ENCODE measurements at regions not wholly inside any gene's neighbourhood (a gene's known extent, or its start where the extent isn't known, plus 50 kb on each side); places are given as distances from the start of the nearest gene placed in this dataset.
"Not testable (repeated sequence)": the region's sequence is repeated elsewhere in the genome, so short reads cannot be mapped to it uniquely, and the experiment has no call there.

GRCh38 chr2:154568413-154568812 lies 130.1 kb upstream of the KCNJ3 start:
- H3K4me1 ChIP-seq (ENCODE audit: control insufficient read depth in 1 of 2, insufficient read depth in 2 of 2, low read length in 2 of 2): no peaks in the 10 kb centered on the region
- no peak overlapping the region for H2AFZ ChIP-seq (ENCODE audit: insufficient read depth, low read depth, low read length, poor library complexity, severe bottlenecking)
- no peaks in the 10 kb centered on the region for H4K20me1 ChIP-seq (ENCODE audit: insufficient read depth, low read length)
- H3K36me3 ChIP-seq (replicated peaks in 1 of 2; ENCODE audit: control insufficient read depth in 1 of 2, insufficient read depth in 2 of 2, low read length in 2 of 2): no peaks in the 10 kb centered on the region
- no peak overlapping the region for H3K4me3 Mint-ChIP-seq
- intact Hi-C loops (cut with micrococcal nuclease): no loop called here
- H3K27ac ChIP-seq (ENCODE audit: low read depth in 1 of 2, low read length in 2 of 2): no peak overlapping the region
- TF ChIP-seq CTCF (IDR thresholded peaks at IDR 0.05): no peak
- no peaks in the 10 kb centered on the region for H3K27me3 ChIP-seq (ENCODE audit: control insufficient read depth in 2 of 2, insufficient read depth in 2 of 2, low read length in 2 of 2)
- DNase-seq: no peak
- peaks cover 0 to 4% of the 10 kb centered on the region in 2 donors for H3K9me3 ChIP-seq (replicated peaks in 1 of 2; ENCODE audit: control insufficient read depth in 1 of 2, insufficient read depth in 1 of 2, low read length in 2 of 2)
- no peak overlapping the region for H3K4me3 ChIP-seq (replicated peaks in 1 of 3; ENCODE audit: low read depth in 2 of 3, low read length in 3 of 3)
- H3K9ac ChIP-seq (ENCODE audit: insufficient read depth, low read length, poor library complexity, severe bottlenecking): no peak overlapping the region
- H3K27me3 Mint-ChIP-seq (ENCODE audit: low read depth in 3 of 3): no peaks in the 10 kb centered on the region
- no peaks in the 10 kb centered on the region for H3K4me1 Mint-ChIP-seq
- no peaks in the 10 kb centered on the region for H3K36me3 Mint-ChIP-seq
- H3K9me3 Mint-ChIP-seq: peaks cover 0 to 9% (median 3%) of the 10 kb centered on the region in 7 donors
- no peak overlapping the region for H3K4me2 ChIP-seq (replicated peaks; ENCODE audit: extremely low read depth, low read length, poor library complexity, severe bottlenecking)
- H3K27ac Mint-ChIP-seq: no peak overlapping the region
- no peaks in the 10 kb centered on the region for H3K79me2 ChIP-seq (ENCODE audit: insufficient read depth, low read length)
- WGBS (ENCODE audit: insufficient coverage): 33% methylated on average over 1 of the region's 1 CpG

GRCh38 chr2:154570501-154570900 lies 128.0 kb upstream of the KCNJ3 start:
- no peak for TF ChIP-seq CTCF (IDR thresholded peaks at IDR 0.05)
- no peaks in the 10 kb centered on the region for H3K9me3 ChIP-seq (replicated peaks in 1 of 2; ENCODE audit: control insufficient read depth in 1 of 2, insufficient read depth in 1 of 2, low read length in 2 of 2)
- no peak overlapping the region for H2AFZ ChIP-seq (ENCODE audit: insufficient read depth, low read depth, low read length, poor library complexity, severe bottlenecking)
- 100% methylated on average over 2 of the region's 6 CpGs for WGBS (ENCODE audit: insufficient coverage)
- no peaks in the 10 kb centered on the region for H3K27me3 ChIP-seq (ENCODE audit: control insufficient read depth in 2 of 2, insufficient read depth in 2 of 2, low read length in 2 of 2)
- no peaks in the 10 kb centered on the region for H3K36me3 ChIP-seq (replicated peaks in 1 of 2; ENCODE audit: control insufficient read depth in 1 of 2, insufficient read depth in 2 of 2, low read length in 2 of 2)
- Mint-ChIP-seq H3K4me1 (no peaks in the 10 kb centered on the region), H3K27ac (no peak overlapping the region), H3K36me3 (no peaks in the 10 kb centered on the region), H3K9me3 (peaks cover 0 to 4% (median 1%) of the 10 kb centered on the region in 7 donors), H3K4me3 (no peak overlapping the region), H3K27me3 (ENCODE audit: low read depth in 3 of 3) (no peaks in the 10 kb centered on the region)
- H3K4me3 ChIP-seq (replicated peaks in 1 of 3; ENCODE audit: low read depth in 2 of 3, low read length in 3 of 3): no peak overlapping the region
- intact Hi-C loops (cut with micrococcal nuclease): no loop called here
- H3K9ac ChIP-seq (ENCODE audit: insufficient read depth, low read length, poor library complexity, severe bottlenecking): no peak overlapping the region
- no peaks in the 10 kb centered on the region for H4K20me1 ChIP-seq (ENCODE audit: insufficient read depth, low read length)
- H3K27ac ChIP-seq (ENCODE audit: low read depth in 1 of 2, low read length in 2 of 2): no peak overlapping the region
- DNase-seq: no peak
- no peaks in the 10 kb centered on the region for H3K4me1 ChIP-seq (ENCODE audit: control insufficient read depth in 1 of 2, insufficient read depth in 2 of 2, low read length in 2 of 2)
- H3K79me2 ChIP-seq (ENCODE audit: insufficient read depth, low read length): no peaks in the 10 kb centered on the region
- no peak overlapping the region for H3K4me2 ChIP-seq (replicated peaks; ENCODE audit: extremely low read depth, low read length, poor library complexity, severe bottlenecking)

GRCh38 chr2:154576699-154577098 lies 121.8 kb upstream of the KCNJ3 start:
- H3K4me1 Mint-ChIP-seq; H3K27ac ChIP-seq (ENCODE audit: low read depth in 1 of 2, low read length in 2 of 2); intact Hi-C loops (cut with micrococcal nuclease); H4K20me1 ChIP-seq (ENCODE audit: insufficient read depth, low read length); H2AFZ ChIP-seq (ENCODE audit: insufficient read depth, low read depth, low read length, poor library complexity, severe bottlenecking); H3K79me2 ChIP-seq (ENCODE audit: insufficient read depth, low read length); H3K36me3 Mint-ChIP-seq; H3K36me3 ChIP-seq (replicated peaks in 1 of 2; ENCODE audit: control insufficient read depth in 1 of 2, insufficient read depth in 2 of 2, low read length in 2 of 2); DNase-seq; H3K4me3 Mint-ChIP-seq; H3K4me2 ChIP-seq (replicated peaks; ENCODE audit: extremely low read depth, low read length, poor library complexity, severe bottlenecking); H3K9ac ChIP-seq (ENCODE audit: insufficient read depth, low read length, poor library complexity, severe bottlenecking); H3K27ac Mint-ChIP-seq; H3K27me3 ChIP-seq (ENCODE audit: control insufficient read depth in 2 of 2, insufficient read depth in 2 of 2, low read length in 2 of 2); H3K9me3 ChIP-seq (replicated peaks in 1 of 2; ENCODE audit: control insufficient read depth in 1 of 2, insufficient read depth in 1 of 2, low read length in 2 of 2); H3K4me1 ChIP-seq (ENCODE audit: control insufficient read depth in 1 of 2, insufficient read depth in 2 of 2, low read length in 2 of 2); H3K27me3 Mint-ChIP-seq (ENCODE audit: low read depth in 3 of 3); H3K4me3 ChIP-seq (replicated peaks in 1 of 3; ENCODE audit: low read depth in 2 of 3, low read length in 3 of 3): not testable (repeated sequence)
- WGBS (ENCODE audit: insufficient coverage): 97% methylated on average over 3 of the region's 13 CpGs
- peaks cover 4 to 12% (median 11%) of the 10 kb centered on the region in 7 donors for H3K9me3 Mint-ChIP-seq
